RWPE1 (cell line): ENCODE measurements at regions not wholly inside any gene's neighbourhood (a gene's known extent, or its start where the extent isn't known, plus 50 kb on each side); places are given as distances from the start of the nearest gene placed in this dataset.

Experiments
- CTCF ChIA-PET: fragments of 350-600 bp; sonication (Branson Sonifier 250); formaldehyde crosslinking; extraction: SDS; loops from one replicate; lab custom pipeline; 2021; lab: Yijun Ruan, JAX
- POLR2A ChIA-PET: fragments of 400-600 bp; formaldehyde crosslinking; extraction: SDS; loops from one replicate; lab custom pipeline; 2020; ENCODE audit warnings: antibody characterized with exemption; ENCODE audit not compliant: low non-redundant PET; lab: Yijun Ruan, JAX
- DNase-seq: peaks from one replicate; pipeline ENCODE4 v3.0.0; 2012; ENCODE audit warnings: low spot score
- H3K27ac ChIP-seq: fragments of 450-650 bp; 2 replicates; pipeline ENCODE4 v1.5.1; 2017
- CTCF ChIP-seq: fragments of 450-650 bp; conservative IDR thresholded peaks from 2 replicates; pipeline ENCODE4 v1.5.1; 2017; ENCODE audit warnings: low read depth, mild to moderate bottlenecking

- H3K27ac ChIP-seq = no peak overlapping the region
- DNase-seq = no peak
- ChIA-PET CTCF (no interaction called here), POLR2A (no interaction called here)
- TF ChIP-seq CTCF = no peak
Measured at GRCh38 chr4:31088600-31089230, 368.5 kb downstream of the PCDH7 start.

GRCh38 chr4:31089815-31090214, 369.6 kb downstream of the PCDH7 start:
- ChIA-PET POLR2A (no interaction called here), CTCF (no interaction called here)
- no peak for TF ChIP-seq CTCF
- no peak overlapping the region for H3K27ac ChIP-seq
- DNase-seq = peak; percentile 55

GRCh38 chr4:31094474-31094873, 374.3 kb downstream of the PCDH7 start:
- TF ChIP-seq CTCF = no peak
- ChIA-PET POLR2A (no interaction called here), CTCF (no interaction called here)
- no peak overlapping the region for H3K27ac ChIP-seq
- no peak for DNase-seq

- DNase-seq = no peak
- ChIA-PET POLR2A (no interaction called here), CTCF (no interaction called here)
- no peak overlapping the region for H3K27ac ChIP-seq
- no peak for TF ChIP-seq CTCF
Measured at GRCh38 chr4:31097999-31098398, 377.8 kb downstream of the PCDH7 start.

- no peak for DNase-seq
- CTCF ChIA-PET = interaction anchor here (0.6 kb wide), 1 partner anchor 378 kb away, joined by 3 read pairs; no protein-coding TSS in a partner anchor
- POLR2A ChIA-PET = no interaction called here
Measured at GRCh38 chr4:31100536-31100935, 380.4 kb downstream of the PCDH7 start.

GRCh38 chr4:31104043-31104442, 383.9 kb downstream of the PCDH7 start:
- H3K27ac ChIP-seq = no peak overlapping the region
- POLR2A ChIA-PET = no interaction called here
- no peak for TF ChIP-seq CTCF
- CTCF ChIA-PET = interaction anchor here (0.6 kb wide), 1 partner anchor 94 kb away, joined by 6 read pairs; no protein-coding TSS in a partner anchor
- no peak for DNase-seq

More at GRCh38 chr4:31100536-31100935, 380.4 kb downstream of the PCDH7 start:
- no peak for TF ChIP-seq CTCF
- no peak overlapping the region for H3K27ac ChIP-seq
